GM10248 (cell line): ENCODE measurements at regions not wholly inside any gene's neighbourhood (a gene's known extent, or its start where the extent isn't known, plus 50 kb on each side); places are given as distances from the start of the nearest gene placed in this dataset.
"Not testable (repeated sequence)": the region's sequence is repeated elsewhere in the genome, so short reads cannot be mapped to it uniquely, and the experiment has no call there.

Experiments
- CTCF ChIA-PET: fragments of 300-600 bp; sonication (Branson Sonifier 250); formaldehyde crosslinking; extraction: SDS; loops from one replicate; lab custom pipeline; 2021; ENCODE audit warnings: antibody characterized with exemption; lab: Yijun Ruan, JAX
- POLR2A ChIA-PET: fragments of 350-650 bp; sonication (Branson Sonifier 250); formaldehyde crosslinking; extraction: SDS; loops from one replicate; lab custom pipeline; 2020; ENCODE audit warnings: antibody characterized with exemption; lab: Yijun Ruan, JAX
- DNase-seq: peaks from one replicate; pipeline ENCODE4 v3.0.0; 2012; ENCODE audit errors: extremely low spot score
- TF ChIP-seq, protein P1 (sequence below): IDR thresholded peaks from 2 replicates; pipeline ENCODE4 v1.5.1; 2012; ENCODE audit warnings: mild to moderate bottlenecking, low read depth; ENCODE audit errors: extremely low read depth, missing control alignments, control extremely low read depth

- ChIA-PET CTCF (interaction anchor here (0.8 kb wide), 1 partner anchor 15 kb away, joined by 3 read pairs; no protein-coding TSS in a partner anchor), POLR2A (no interaction called here)
- TF ChIP-seq, protein P1, sequence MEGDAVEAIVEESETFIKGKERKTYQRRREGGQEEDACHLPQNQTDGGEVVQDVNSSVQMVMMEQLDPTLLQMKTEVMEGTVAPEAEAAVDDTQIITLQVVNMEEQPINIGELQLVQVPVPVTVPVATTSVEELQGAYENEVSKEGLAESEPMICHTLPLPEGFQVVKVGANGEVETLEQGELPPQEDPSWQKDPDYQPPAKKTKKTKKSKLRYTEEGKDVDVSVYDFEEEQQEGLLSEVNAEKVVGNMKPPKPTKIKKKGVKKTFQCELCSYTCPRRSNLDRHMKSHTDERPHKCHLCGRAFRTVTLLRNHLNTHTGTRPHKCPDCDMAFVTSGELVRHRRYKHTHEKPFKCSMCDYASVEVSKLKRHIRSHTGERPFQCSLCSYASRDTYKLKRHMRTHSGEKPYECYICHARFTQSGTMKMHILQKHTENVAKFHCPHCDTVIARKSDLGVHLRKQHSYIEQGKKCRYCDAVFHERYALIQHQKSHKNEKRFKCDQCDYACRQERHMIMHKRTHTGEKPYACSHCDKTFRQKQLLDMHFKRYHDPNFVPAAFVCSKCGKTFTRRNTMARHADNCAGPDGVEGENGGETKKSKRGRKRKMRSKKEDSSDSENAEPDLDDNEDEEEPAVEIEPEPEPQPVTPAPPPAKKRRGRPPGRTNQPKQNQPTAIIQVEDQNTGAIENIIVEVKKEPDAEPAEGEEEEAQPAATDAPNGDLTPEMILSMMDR, result no peak
- no peak for DNase-seq
Measured at GRCh38 chr10:2885288-2886278, 181.8 kb upstream of the PFKP start.

DNA sequence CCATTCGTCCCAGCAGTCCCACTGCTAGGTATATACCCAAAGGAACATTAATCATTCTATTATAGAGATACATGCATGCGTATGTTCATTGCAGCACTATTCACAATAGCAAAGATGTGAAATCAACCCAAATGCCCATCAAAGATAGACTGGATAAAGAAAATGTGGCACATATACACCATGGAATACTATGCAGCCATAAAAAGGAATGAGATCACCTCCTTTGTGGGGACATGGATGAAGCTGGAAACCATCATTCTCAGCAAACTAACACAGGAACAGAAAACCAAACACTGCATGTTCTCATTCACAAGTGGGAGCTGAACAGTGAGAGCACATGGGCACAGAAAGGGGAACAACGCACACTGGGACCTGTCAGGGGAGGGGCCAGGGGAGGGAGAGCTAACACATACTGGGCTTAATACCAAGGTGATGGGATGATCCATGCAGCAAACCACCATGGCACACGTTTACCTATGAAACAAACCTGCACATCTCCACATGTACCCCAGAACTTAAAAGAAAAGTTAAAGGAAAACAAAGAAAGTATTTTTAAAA, 183.3 kb upstream of the PFKP start:
- CTCF ChIA-PET, DNase-seq, POLR2A ChIA-PET: not testable (repeated sequence)

DNA sequence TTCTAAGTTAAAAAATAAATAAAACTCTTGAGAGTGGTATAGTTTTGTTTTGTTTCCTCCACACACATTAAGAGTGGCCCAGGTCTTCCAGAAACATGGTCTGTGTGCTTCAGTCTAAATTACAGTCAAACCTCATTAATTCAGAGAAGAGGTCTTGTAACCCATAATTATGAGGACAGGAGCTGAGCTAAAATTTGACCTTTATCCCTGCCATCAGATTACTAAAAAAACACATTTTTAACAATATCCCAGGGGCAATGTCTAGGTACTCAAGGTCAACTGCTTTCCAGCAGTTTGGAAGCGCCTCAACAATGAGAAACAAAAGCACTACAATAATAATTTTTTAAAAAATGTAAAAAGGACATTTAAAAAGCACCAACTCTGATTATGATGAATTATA, 184.1 kb upstream of the PFKP start:
- TF ChIP-seq, protein P1, result no peak
- no peak for DNase-seq
- CTCF ChIA-PET, result no interaction called here
- POLR2A ChIA-PET, result no interaction called here

DNA sequence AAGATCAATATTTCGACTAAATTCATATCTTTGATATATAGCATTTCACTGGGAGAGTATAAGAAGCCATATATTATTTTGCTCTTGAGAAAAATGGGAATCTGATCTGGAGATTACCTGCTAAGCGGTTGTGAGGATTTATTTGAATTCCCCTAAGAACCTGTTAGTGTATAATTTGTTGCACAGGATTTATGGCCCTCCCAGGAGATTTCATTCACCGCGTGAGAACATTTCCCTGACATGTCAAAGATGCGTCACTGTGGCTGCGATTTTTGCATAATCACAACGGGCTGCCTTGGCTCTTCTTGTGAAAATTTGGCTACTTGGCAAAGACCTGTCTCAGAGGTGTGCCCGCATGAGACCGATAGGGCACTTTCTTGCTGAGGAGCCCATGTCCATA, 184.7 kb upstream of the PFKP start:
- TF ChIP-seq, protein P1, result no peak
- ChIA-PET CTCF (no interaction called here), POLR2A (no interaction called here)
- no peak for DNase-seq

- TF ChIP-seq, protein P1, result no peak
- CTCF ChIA-PET, result no interaction called here
- DNase-seq, result no peak
- POLR2A ChIA-PET, result no interaction called here
Measured at GRCh38 chr10:2881720-2882620, 185.4 kb upstream of the PFKP start.

DNA sequence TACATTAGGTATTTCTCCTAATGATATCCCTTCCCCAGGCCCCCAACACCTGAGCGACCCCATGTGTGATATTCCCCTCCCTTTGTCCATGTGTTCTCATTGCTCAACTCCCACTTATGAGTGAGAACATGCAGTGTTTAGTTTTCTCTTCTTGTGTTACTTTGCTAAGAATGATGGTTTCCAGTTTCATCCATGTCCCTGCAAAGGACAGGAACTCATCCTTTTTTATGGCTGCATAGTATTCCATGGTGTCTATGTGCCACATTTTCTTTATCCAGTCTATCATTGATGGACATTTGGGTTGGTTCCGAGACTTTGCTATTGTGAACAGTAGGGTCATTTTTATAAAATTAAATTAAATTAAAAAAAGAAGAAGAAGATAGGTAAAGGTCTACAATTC, 187.3 kb upstream of the PFKP start:
- POLR2A ChIA-PET, DNase-seq, CTCF ChIA-PET: not testable (repeated sequence)

GRCh38 chr10:2878818-2879217, 188.5 kb upstream of the PFKP start:
- TF ChIP-seq, protein P1, result no peak
- CTCF ChIA-PET, result no interaction called here
- no peak for DNase-seq
- POLR2A ChIA-PET, result no interaction called here
